Hematopoietic multipotent progenitor cell treated with erythropoietin and hydrocortisone succinate and interleukin-3 and kit ligand, for 6 days (in vitro differentiated cells): ENCODE measurements at regions not wholly inside any gene's neighbourhood (a gene's known extent, or its start where the extent isn't known, plus 50 kb on each side); places are given as distances from the start of the nearest gene placed in this dataset.
"Not testable (repeated sequence)": the region's sequence is repeated elsewhere in the genome, so short reads cannot be mapped to it uniquely, and the experiment has no call there.

Source experiments
- DNase-seq: peaks from one replicate; pipeline ENCODE4 v3.0.0-alpha.2; 2015

GRCh38 chr21:35449846-35450245 is 400.7 kb upstream of the RUNX1 start:
- DNase-seq = no peak

- DNase-seq = no peak
Measured at GRCh38 chr21:35448876-35449599, 399.9 kb upstream of the RUNX1 start.

GRCh38 chr21:35444391-35444790 is 395.3 kb upstream of the RUNX1 start:
- DNase-seq = no peak

GRCh38 chr21:35441868-35442582 is 392.9 kb upstream of the RUNX1 start:
- peak; percentile 12 for DNase-seq

GRCh38 chr21:35438643-35439404 is 389.7 kb upstream of the RUNX1 start:
- DNase-seq = peak; percentile 20

- no peak for DNase-seq
Measured at GRCh38 chr21:35437941-35438340, 388.8 kb upstream of the RUNX1 start.

- DNase-seq = peak; percentile 11
Measured at GRCh38 chr21:35436899-35437298, 387.8 kb upstream of the RUNX1 start.

- not testable (repeated sequence) for DNase-seq
Measured at GRCh38 chr21:35432601-35433000, 383.5 kb upstream of the RUNX1 start.

- no peak for DNase-seq
Measured at GRCh38 chr21:35430260-35430659, 381.2 kb upstream of the RUNX1 start.

GRCh38 chr21:35428937-35429336 is 379.8 kb upstream of the RUNX1 start:
- no peak for DNase-seq

GRCh38 chr21:35428489-35428888 is 379.4 kb upstream of the RUNX1 start:
- no peak for DNase-seq

- peak; percentile 51 for DNase-seq
Measured at GRCh38 chr21:35428001-35428320, 378.9 kb upstream of the RUNX1 start.

- no peak for DNase-seq
Measured at GRCh38 chr21:35427320-35428000, 378.4 kb upstream of the RUNX1 start.

GRCh38 chr21:35426897-35427296 is 377.8 kb upstream of the RUNX1 start:
- no peak for DNase-seq

- DNase-seq = no peak
Measured at GRCh38 chr21:35426469-35426868, 377.4 kb upstream of the RUNX1 start.

- no peak for DNase-seq
Measured at GRCh38 chr21:35424122-35424521, 375.0 kb upstream of the RUNX1 start.

GRCh38 chr21:35423709-35424108 is 374.6 kb upstream of the RUNX1 start:
- DNase-seq = no peak

GRCh38 chr21:35422011-35422410 is 372.9 kb upstream of the RUNX1 start:
- DNase-seq = no peak

- no peak for DNase-seq
Measured at GRCh38 chr21:35421221-35421620, 372.1 kb upstream of the RUNX1 start.

- DNase-seq = no peak
Measured at GRCh38 chr21:35420656-35421055, 371.6 kb upstream of the RUNX1 start.

- DNase-seq = no peak
Measured at GRCh38 chr21:35417762-35418161, 368.7 kb upstream of the RUNX1 start.

- peak; percentile 73 for DNase-seq
Measured at GRCh38 chr21:35416866-35417489, 367.9 kb upstream of the RUNX1 start.
